Prostate gland (tissue), 1 donor: ENCODE measurements at regions not wholly inside any gene's neighbourhood (a gene's known extent, or its start where the extent isn't known, plus 50 kb on each side); places are given as distances from the start of the nearest gene placed in this dataset.

ENCODE experiments used
- POLR2A ChIP-seq: fragments of 450-650 bp; IDR thresholded peaks from one replicate; pipeline ENCODE4 v1.6.1; 2016; ENCODE audit warnings: antibody characterized with exemption, mild to moderate bottlenecking
- POLR2AphosphoS5 ChIP-seq: sonication (generic); formaldehyde crosslinking; IDR thresholded peaks from one replicate; pipeline ENCODE4 v1.6.1; 2017; ENCODE audit warnings: antibody characterized with exemption

GRCh38 chrX:124860736-124861135, 458.9 kb upstream of the TEX13C start:
- TF ChIP-seq POLR2A (no peak), POLR2AphosphoS5 (no peak)
